Esophagus muscularis mucosa (tissue), 4 donors: ENCODE measurements at regions not wholly inside any gene's neighbourhood (a gene's known extent, or its start where the extent isn't known, plus 50 kb on each side); places are given as distances from the start of the nearest gene placed in this dataset.

Experiments used
- DNase-seq: peaks from one replicate; pipeline ENCODE4 v3.0.0-alpha.2; 2017; ENCODE audit errors: extremely low spot score
- H3K27ac ChIP-seq, 4 donors: fragments of 200-600 bp; sonication (generic); replicated peaks in 1 of 4; 1 replicate in 3 of 4; 2 replicates in 1 of 4; pipeline ENCODE4 v1.5.1; 2016 to 2019; ENCODE audit warnings: mild to moderate bottlenecking in 1 of 4
- H3K27me3 ChIP-seq, 4 donors: fragments of 200-600 bp; sonication (generic); one replicate each; pipeline versions ENCODE4 v1.5.1 to v1.6.0; 2016 to 2019
- H3K36me3 ChIP-seq, 4 donors: fragments of 200-600 bp; sonication (generic); one replicate each; pipeline ENCODE4 v1.5.1; 2016 to 2019
- H3K4me1 ChIP-seq, 4 donors: fragments of 200-600 bp; sonication (generic); one replicate each; pipeline ENCODE4 v1.5.1; 2016 to 2019
- H3K4me3 ChIP-seq, 4 donors: fragments of 200-600 bp; sonication (generic); 1 replicate in 2 of 4; 2 replicates in 2 of 4; pipeline ENCODE4 v1.5.1; 2016 to 2019; ENCODE audit warnings: mild to moderate bottlenecking in 4 of 4, moderate library complexity in 1 of 4
- H3K9me3 ChIP-seq, 4 donors: fragments of 200-600 bp; sonication (generic); 1 replicate in 3 of 4; 2 replicates in 1 of 4; pipeline ENCODE4 v1.5.1; 2016 to 2019
- EP300 ChIP-seq: sonication (generic); formaldehyde crosslinking; IDR thresholded peaks from one replicate; pipeline ENCODE4 v1.6.1; 2017; ENCODE audit warnings: antibody characterized with exemption
- POLR2A ChIP-seq: fragments of 450-650 bp; IDR thresholded peaks from one replicate; pipeline ENCODE4 v1.6.1; 2017; ENCODE audit warnings: antibody characterized with exemption, moderate library complexity, mild to moderate bottlenecking, low read depth
- POLR2AphosphoS5 ChIP-seq, 2 donors: sonication (generic); formaldehyde crosslinking; IDR thresholded peaks; one replicate each; pipeline ENCODE4 v1.6.1; 2017; ENCODE audit warnings: antibody characterized with exemption in 2 of 2
- WGBS: methylation state at CpG from one replicate; pipeline ENCODE4 v1.1.5; 2018; 5-methylcytosine and 5-hydroxymethylcytosine counted together
- intact Hi-C: fragments of 100-400 bp; cut with DNase I; formaldehyde crosslinking; loops from one replicate; pipeline ENCODE4 v1.15.1; 2023
- TF ChIP-seq, protein P1 (sequence below), 3 experiments: fragments of 200-600 bp in 2 of 3; fragments of 450-650 bp in 1 of 3; sonication (generic) in 2 of 3; IDR thresholded peaks; one replicate each; pipeline ENCODE4 v1.5.1; 2017 to 2019; ENCODE audit warnings: antibody characterized with exemption in 3 of 3, mild to moderate bottlenecking in 2 of 3, moderate library complexity in 1 of 3

DNA sequence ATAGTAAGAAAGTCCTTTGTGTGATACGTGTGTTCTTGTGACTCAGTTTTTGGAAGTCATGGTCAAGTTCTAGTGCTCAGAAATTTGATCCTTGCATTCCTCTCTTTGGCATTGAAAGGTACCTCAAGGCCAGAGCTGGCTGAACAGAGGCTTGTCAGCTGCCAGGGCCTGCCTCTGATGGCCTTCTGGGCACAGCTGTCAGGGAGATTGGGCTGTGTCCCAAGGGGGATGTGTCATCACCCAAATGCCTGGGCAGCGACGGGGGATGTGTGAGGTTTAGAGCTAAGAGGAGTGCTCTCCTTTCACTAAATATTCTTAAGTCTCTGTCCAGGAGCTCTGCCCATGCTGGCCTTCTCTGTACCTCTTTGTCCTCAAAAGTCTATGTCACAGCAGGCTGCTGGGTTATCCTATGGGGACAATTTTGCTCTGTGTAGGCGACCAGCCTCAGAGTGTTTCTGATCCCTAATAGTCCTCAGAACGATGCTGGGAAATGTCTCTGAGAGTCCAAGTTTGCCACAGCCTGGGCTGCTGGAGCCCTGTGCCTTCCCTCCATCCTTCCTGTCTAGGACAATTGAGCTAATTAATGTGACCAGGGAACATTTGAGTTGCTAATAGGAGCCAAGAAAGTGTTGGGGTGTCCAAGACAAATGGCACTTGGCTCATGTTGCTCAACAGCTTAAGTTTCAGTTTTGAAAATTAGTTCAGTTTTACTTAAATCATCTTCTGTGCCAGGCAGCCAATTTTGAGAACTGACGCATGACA lies 115.4 kb upstream of the ZNF521 start:
- TF ChIP-seq EP300 (no peak), POLR2A (no peak), POLR2AphosphoS5 (IDR thresholded peaks at IDR 0.05) (no peak)
- TF ChIP-seq, protein P1, sequence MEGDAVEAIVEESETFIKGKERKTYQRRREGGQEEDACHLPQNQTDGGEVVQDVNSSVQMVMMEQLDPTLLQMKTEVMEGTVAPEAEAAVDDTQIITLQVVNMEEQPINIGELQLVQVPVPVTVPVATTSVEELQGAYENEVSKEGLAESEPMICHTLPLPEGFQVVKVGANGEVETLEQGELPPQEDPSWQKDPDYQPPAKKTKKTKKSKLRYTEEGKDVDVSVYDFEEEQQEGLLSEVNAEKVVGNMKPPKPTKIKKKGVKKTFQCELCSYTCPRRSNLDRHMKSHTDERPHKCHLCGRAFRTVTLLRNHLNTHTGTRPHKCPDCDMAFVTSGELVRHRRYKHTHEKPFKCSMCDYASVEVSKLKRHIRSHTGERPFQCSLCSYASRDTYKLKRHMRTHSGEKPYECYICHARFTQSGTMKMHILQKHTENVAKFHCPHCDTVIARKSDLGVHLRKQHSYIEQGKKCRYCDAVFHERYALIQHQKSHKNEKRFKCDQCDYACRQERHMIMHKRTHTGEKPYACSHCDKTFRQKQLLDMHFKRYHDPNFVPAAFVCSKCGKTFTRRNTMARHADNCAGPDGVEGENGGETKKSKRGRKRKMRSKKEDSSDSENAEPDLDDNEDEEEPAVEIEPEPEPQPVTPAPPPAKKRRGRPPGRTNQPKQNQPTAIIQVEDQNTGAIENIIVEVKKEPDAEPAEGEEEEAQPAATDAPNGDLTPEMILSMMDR (IDR thresholded peaks at IDR 0.05), result no peak
- no peak for DNase-seq
- H3K36me3 ChIP-seq, result no peaks in the 10 kb centered on the region
- intact Hi-C loops, result no loop called here
- H3K4me1 ChIP-seq, result peaks cover 6 to 26% (median 10%) of the 10 kb centered on the region in 4 donors
- H3K27ac ChIP-seq, result no peak overlapping the region
- no peaks in the 10 kb centered on the region for H3K9me3 ChIP-seq
- H3K27me3 ChIP-seq, result no peaks in the 10 kb centered on the region
- no peak overlapping the region for H3K4me3 ChIP-seq
- WGBS, result 66% methylated on average over 4 of the region's 6 CpGs

- intact Hi-C loops, result no loop called here
- no peaks in the 10 kb centered on the region for H3K36me3 ChIP-seq
Observed at GRCh38 chr18:25465152-25465732, 113.3 kb upstream of the ZNF521 start.

GRCh38 chr18:25464227-25464626 lies 112.3 kb upstream of the ZNF521 start:
- H3K27ac ChIP-seq, result no peak overlapping the region
- peaks cover 6 to 26% (median 8%) of the 10 kb centered on the region in 4 donors for H3K4me1 ChIP-seq
- TF ChIP-seq, protein P1 (IDR thresholded peaks at IDR 0.05), result no peak
- TF ChIP-seq EP300 (no peak), POLR2AphosphoS5 (IDR thresholded peaks at IDR 0.05) (no peak)
- no peaks in the 10 kb centered on the region for H3K9me3 ChIP-seq
- intact Hi-C loops, result no loop called here
- no peak overlapping the region for H3K4me3 ChIP-seq
- H3K36me3 ChIP-seq, result no peaks in the 10 kb centered on the region
- H3K27me3 ChIP-seq, result no peaks in the 10 kb centered on the region
- no peak for DNase-seq

More at GRCh38 chr18:25465152-25465732, 113.3 kb upstream of the ZNF521 start:
- Histone ChIP-seq H3K4me1 (peaks cover 6 to 26% (median 10%) of the 10 kb centered on the region in 4 donors), H3K27ac (no peak overlapping the region), H3K4me3 (no peak overlapping the region), H3K27me3 (no peaks in the 10 kb centered on the region), H3K9me3 (no peaks in the 10 kb centered on the region)
- DNase-seq, result no peak
- WGBS, result 94% methylated on average over 15 of the region's 15 CpGs
- TF ChIP-seq EP300 (no peak), POLR2A (no peak), POLR2AphosphoS5 (IDR thresholded peaks at IDR 0.05) (no peak)
- TF ChIP-seq, protein P1 (IDR thresholded peaks at IDR 0.05), result no peak

GRCh38 chr18:25463726-25464125 lies 111.8 kb upstream of the ZNF521 start:
- TF ChIP-seq, protein P1 (IDR thresholded peaks at IDR 0.05), result no peak
- TF ChIP-seq EP300, result no peak
- no peak for TF ChIP-seq POLR2A
- TF ChIP-seq POLR2AphosphoS5 (IDR thresholded peaks at IDR 0.05), result no peak
- H3K27ac ChIP-seq, result no peak overlapping the region
- H3K4me1 ChIP-seq, result peaks cover 6 to 26% (median 8%) of the 10 kb centered on the region in 4 donors
- H3K4me3 ChIP-seq, result no peak overlapping the region
- no peaks in the 10 kb centered on the region for H3K27me3 ChIP-seq
- no peaks in the 10 kb centered on the region for H3K9me3 ChIP-seq
- H3K36me3 ChIP-seq, result no peaks in the 10 kb centered on the region
- intact Hi-C loops, result no loop called here
- no peak for DNase-seq
- 67% methylated on average over 4 of the region's 4 CpGs for WGBS
